H1 (cell line): ENCODE measurements at regions not wholly inside any gene's neighbourhood (a gene's known extent, or its start where the extent isn't known, plus 50 kb on each side); places are given as distances from the start of the nearest gene placed in this dataset.

Source experiments
- CTCF ChIA-PET: fragments of 300-600 bp; sonication (Branson Sonifier 250); formaldehyde crosslinking; loops from one replicate; lab custom pipeline; 2021; ENCODE audit not compliant: partially characterized antibody; lab: Charles Lee
- POLR2A ChIA-PET: fragments of 300-600 bp; sonication (Branson Sonifier 250); formaldehyde crosslinking; loops from one replicate; lab custom pipeline; 2021; ENCODE audit warnings: inconsistent platforms; ENCODE audit not compliant: partially characterized antibody; lab: Charles Lee
- DNase-seq, 2 experiments: peaks; one replicate each; pipeline versions ENCODE4 v3.0.0 to v3.0.0-alpha.2; 2010 to 2022; ENCODE audit warnings: low spot score in 2 of 2, low read depth in 1 of 2, mixed read lengths in 1 of 2
- FAIRE-seq: peaks from 2 replicates; lab custom pipeline; 2011; peaks lifted over from hg19 to GRCh38; lab: Jason Lieb, UNC
- H2AFZ ChIP-seq: 2 replicates; pipeline ENCODE4 v1.8.1; 2012; ENCODE audit warnings: low read length, inconsistent platforms
- H2AK5ac ChIP-seq: 2 replicates; pipeline ENCODE4 v1.6.1; 2013; ENCODE audit warnings: low read depth, low read length
- H2BK120ac ChIP-seq: replicated peaks from 2 replicates; pipeline ENCODE3; 2013; ENCODE audit warnings: low read depth, low read length, inconsistent platforms
- H2BK12ac ChIP-seq: 2 replicates; pipeline ENCODE4 v1.6.1; 2013; ENCODE audit warnings: low read depth, low read length
- H2BK15ac ChIP-seq: 2 replicates; pipeline ENCODE4 v1.6.1; 2013; ENCODE audit warnings: low read length
- H2BK20ac ChIP-seq: 2 replicates; pipeline ENCODE4 v1.6.1; 2013; ENCODE audit warnings: low read length
- H2BK5ac ChIP-seq: 2 replicates; pipeline ENCODE4 v1.6.1; 2013; ENCODE audit warnings: low read depth, low read length
- H3K14ac ChIP-seq: 2 replicates; pipeline ENCODE4 v1.6.1; 2013; ENCODE audit warnings: inconsistent platforms; ENCODE audit not compliant: insufficient read length
- H3K18ac ChIP-seq: 2 replicates; pipeline ENCODE4 v1.6.1; 2013; ENCODE audit warnings: low read length; ENCODE audit errors: extremely low read depth
- H3K23ac ChIP-seq: 2 replicates; pipeline ENCODE4 v1.6.1; 2013; ENCODE audit warnings: inconsistent platforms; ENCODE audit not compliant: insufficient read length
- H3K23me2 ChIP-seq: 2 replicates; pipeline ENCODE4 v1.6.1; 2013; ENCODE audit warnings: low read depth, low read length
- H3K27ac ChIP-seq: 2 replicates; pipeline ENCODE4 v1.6.1; 2011; ENCODE audit warnings: low read depth, low read length, inconsistent platforms
- H3K27me3 ChIP-seq, 4 experiments: replicated peaks in 1 of 4; 1 replicate in 1 of 4; 2 replicates in 3 of 4; pipeline versions ENCODE4 v1.6.1 to v1.8.1; 2011 to 2013; ENCODE audit warnings: low read length in 3 of 4, mild to moderate bottlenecking in 3 of 4, inconsistent platforms in 2 of 4, mixed read lengths in 2 of 4, moderate library complexity in 1 of 4; ENCODE audit not compliant: control insufficient read depth in 3 of 4, insufficient read depth in 3 of 4; ENCODE audit errors: extremely low read depth in 1 of 4
- H3K36me3 ChIP-seq, 4 experiments: 2 replicates each; pipeline versions ENCODE4 v1.6.1 to v1.8.1; 2011 to 2013; ENCODE audit warnings: mild to moderate bottlenecking in 4 of 4, low read length in 3 of 4, moderate library complexity in 2 of 4, control low read depth in 1 of 4, inconsistent platforms in 1 of 4; ENCODE audit not compliant: insufficient read depth in 4 of 4, control insufficient read depth in 2 of 4
- H3K4ac ChIP-seq: replicated peaks from 2 replicates; pipeline ENCODE3; 2013; ENCODE audit warnings: low read length, low read depth, mixed read lengths, inconsistent platforms; ENCODE audit not compliant: insufficient read length
- H3K4me1 ChIP-seq, 4 experiments: replicated peaks in 1 of 4; 1 replicate in 1 of 4; 2 replicates in 3 of 4; pipeline versions ENCODE4 v1.6.1 to v1.8.1; 2011 to 2013; ENCODE audit warnings: low read length in 3 of 4, inconsistent platforms in 2 of 4, mixed read lengths in 1 of 4; ENCODE audit not compliant: insufficient read depth in 4 of 4, control insufficient read depth in 3 of 4
- H3K4me2 ChIP-seq, 2 experiments: 2 replicates each; pipeline versions ENCODE4 v1.6.1 to v1.8.1; 2011 to 2013; ENCODE audit warnings: low read depth in 2 of 2, low read length in 2 of 2, control low read depth in 1 of 2, inconsistent platforms in 1 of 2, mild to moderate bottlenecking in 1 of 2; ENCODE audit not compliant: insufficient read depth in 1 of 2
- H3K4me3 ChIP-seq, 4 experiments: fragments of 200-600, 300-600 bp in 1 of 4; sonication (generic), shearing (Covaris generic), sonication (Bioruptor Twin) in 1 of 4; 2 replicates each; pipeline versions ENCODE4 v1.5.1 to v1.8.1; 2011 to 2016; ENCODE audit warnings: low read length in 4 of 4, low read depth in 3 of 4, control low read depth in 2 of 4, inconsistent platforms in 2 of 4, mild to moderate bottlenecking in 2 of 4, mixed read lengths in 1 of 4, moderate library complexity in 1 of 4; ENCODE audit not compliant: insufficient read depth in 2 of 4; ENCODE audit errors: extremely low read depth in 1 of 4
- H3K56ac ChIP-seq: replicated peaks from 2 replicates; pipeline ENCODE3; 2013; ENCODE audit warnings: low read depth, mild to moderate bottlenecking, mixed read lengths, low read length, inconsistent platforms; ENCODE audit not compliant: insufficient read length
- H3K79me1 ChIP-seq: 2 replicates; pipeline ENCODE4 v1.6.1; 2013; ENCODE audit warnings: low read depth, low read length, control low read depth
- H3K79me2 ChIP-seq, 2 experiments: 2 replicates each; pipeline versions ENCODE4 v1.6.1 to v1.8.1; 2012 to 2013; ENCODE audit warnings: low read length in 2 of 2, mild to moderate bottlenecking in 2 of 2, inconsistent platforms in 1 of 2; ENCODE audit not compliant: insufficient read depth in 2 of 2, control insufficient read depth in 1 of 2
- H3K9ac ChIP-seq, 4 experiments: replicated peaks in 1 of 4; 1 replicate in 1 of 4; 2 replicates in 3 of 4; pipeline versions ENCODE4 v1.6.1 to v1.8.1; 2011 to 2013; ENCODE audit warnings: low read depth in 3 of 4, low read length in 3 of 4, control low read depth in 2 of 4, mild to moderate bottlenecking in 2 of 4, moderate library complexity in 2 of 4, inconsistent platforms in 1 of 4; ENCODE audit errors: extremely low read depth in 1 of 4
- H3K9me3 ChIP-seq, 2 experiments: 2 replicates each; pipeline versions ENCODE4 v1.6.1 to v1.8.1; 2012 to 2013; ENCODE audit warnings: mild to moderate bottlenecking in 2 of 2, moderate library complexity in 2 of 2, control low read depth in 1 of 2, inconsistent platforms in 1 of 2, low read depth in 1 of 2, low read length in 1 of 2, mixed read lengths in 1 of 2; ENCODE audit not compliant: insufficient read depth in 2 of 2
- H4K20me1 ChIP-seq, 2 experiments: replicated peaks in 1 of 2; 2 replicates each; pipeline versions ENCODE3 to v1.8.1; 2011 to 2013; ENCODE audit warnings: inconsistent platforms in 2 of 2, low read length in 2 of 2, mild to moderate bottlenecking in 1 of 2; ENCODE audit not compliant: insufficient read depth in 2 of 2, control insufficient read depth in 1 of 2
- H4K5ac ChIP-seq: 2 replicates; pipeline ENCODE4 v1.6.1; 2013; ENCODE audit warnings: low read length, low read depth, mixed read lengths, inconsistent platforms; ENCODE audit not compliant: insufficient read length
- H4K8ac ChIP-seq: 2 replicates; pipeline ENCODE4 v1.8.0; 2013; ENCODE audit warnings: mild to moderate bottlenecking, moderate library complexity, low read length, inconsistent platforms; ENCODE audit not compliant: insufficient read depth; ENCODE audit errors: extremely low read depth
- H4K91ac ChIP-seq: replicated peaks from 2 replicates; pipeline ENCODE3; 2013; ENCODE audit warnings: low read length, mixed read lengths, inconsistent platforms; ENCODE audit not compliant: insufficient read length
- CHD1 ChIP-seq: IDR thresholded peaks from 2 replicates; pipeline ENCODE4 v1.6.1; 2012; ENCODE audit warnings: low read depth, low read length, improper control_type of control experiment
- EP300 ChIP-seq, 2 experiments: IDR thresholded peaks; 1 replicate in 1 of 2; 2 replicates in 1 of 2; pipeline ENCODE4 v1.6.1; 2011 to 2012; ENCODE audit warnings: low read depth in 2 of 2, low read length in 2 of 2, mild to moderate bottlenecking in 2 of 2, borderline replicate concordance in 1 of 2, inconsistent platforms in 1 of 2, moderate library complexity in 1 of 2
- FOSL1 ChIP-seq: IDR thresholded peaks from 2 replicates; pipeline ENCODE4 v1.6.1; 2011; ENCODE audit warnings: mild to moderate bottlenecking, low read depth, low read length, moderate library complexity; ENCODE audit not compliant: insufficient read depth
- KDM1A ChIP-seq: fragments of 200-600, 300-600 bp; sonication (generic); IDR thresholded peaks from 2 replicates; pipeline ENCODE4 v1.7.1; 2016; ENCODE audit warnings: mild to moderate bottlenecking, low read length, borderline replicate concordance
- KDM5A ChIP-seq: fragments of 200-600 bp; IDR thresholded peaks from 2 replicates; pipeline ENCODE4 v1.7.1; 2012; ENCODE audit warnings: mild to moderate bottlenecking, low read length, inconsistent platforms, mixed read lengths
- RBBP5 ChIP-seq: IDR thresholded peaks from 2 replicates; pipeline ENCODE4 v1.7.1; 2012; ENCODE audit warnings: low read depth, mild to moderate bottlenecking, inconsistent platforms, low read length, moderate library complexity, borderline replicate concordance
- RNF2 ChIP-seq: fragments of 200-900, 300-1000 bp; sonication (generic); IDR thresholded peaks from 2 replicates; pipeline ENCODE4 v1.7.1; 2016; ENCODE audit warnings: borderline replicate concordance, low read depth, mild to moderate bottlenecking, antibody characterized with exemption, low read length; ENCODE audit not compliant: poor library complexity, severe bottlenecking; ENCODE audit errors: missing control alignments
- RXRA ChIP-seq: IDR thresholded peaks from 2 replicates; pipeline ENCODE4 v1.6.1; 2011; ENCODE audit warnings: low read depth, mild to moderate bottlenecking, low read length, moderate library complexity; ENCODE audit not compliant: insufficient read depth
- TAF7 ChIP-seq: optimal IDR thresholded peaks from 2 replicates; pipeline ENCODE3; 2011; ENCODE audit warnings: low read depth, mild to moderate bottlenecking, inconsistent platforms, low read length, moderate library complexity, borderline replicate concordance
- TBP ChIP-seq: IDR thresholded peaks from 2 replicates; pipeline ENCODE4 v1.6.1; 2011; ENCODE audit warnings: low read depth, low read length, improper control_type of control experiment
- WGBS, 2 experiments: shearing (Covaris generic) in 1 of 2; methylation state at CpG; one replicate each; pipeline versions ENCODE4 v1.1.6 to v1.1.7; 2013 to 2015; ENCODE audit warnings: low lambda C conversion rate in 2 of 2, mixed read lengths in 2 of 2, inconsistent platforms in 1 of 2, low coverage in 1 of 2, missing lambda C conversion rate in 1 of 2; ENCODE audit not compliant: insufficient replicate concordance in 2 of 2, insufficient coverage in 1 of 2, insufficient read length in 1 of 2; ENCODE audit errors: extremely low coverage in 1 of 2, missing lambda C conversion rate in 1 of 2; 5-methylcytosine and 5-hydroxymethylcytosine counted together
- TF ChIP-seq, protein P1 (sequence below): IDR thresholded peaks from 2 replicates; pipeline ENCODE4 v1.6.1; 2011; ENCODE audit warnings: low read length, improper control_type of control experiment

DNA sequence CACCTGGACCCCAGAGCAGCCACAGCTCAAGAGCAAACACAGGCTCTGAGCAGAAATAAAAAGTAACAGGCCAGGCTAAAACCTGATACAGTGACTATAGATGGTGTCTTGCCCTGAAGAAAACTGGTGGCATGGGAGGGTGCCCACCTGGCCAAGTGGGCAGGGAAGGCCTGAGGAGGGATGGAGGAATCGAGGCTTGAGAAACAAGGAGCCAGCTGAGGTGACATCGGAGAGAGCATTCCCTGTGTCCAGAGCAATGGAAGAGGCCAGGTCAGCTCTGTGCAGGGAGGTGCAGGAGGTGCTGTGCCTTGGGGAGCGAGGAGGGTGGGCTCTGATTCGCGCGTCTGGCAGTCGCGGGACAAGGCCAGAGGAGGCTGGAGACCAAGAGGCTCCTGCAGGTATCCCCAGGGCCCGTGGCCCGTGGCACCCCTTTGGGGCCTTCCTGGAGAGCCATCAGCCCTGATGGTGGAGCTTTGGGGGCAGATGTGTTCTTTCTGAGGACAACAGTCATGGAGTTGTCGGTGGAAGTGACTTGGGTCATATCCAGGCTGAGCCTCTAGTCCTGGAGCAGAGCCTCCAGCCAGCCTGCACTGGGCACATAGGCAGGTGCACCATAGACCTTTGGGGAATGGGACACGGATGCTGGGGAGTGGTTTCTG, 56.1 kb downstream of the PLXNA1 start:
- H3K18ac ChIP-seq: no peak overlapping the region; the same call in 1 of the 2 replicates
- no peaks in the 10 kb centered on the region for H4K20me1 ChIP-seq
- WGBS, 2 experiments: 92% methylated on average over 12 of the region's 12 CpGs; no CpG with 5 or more reads in 1 of the 2 experiments
- CTCF ChIA-PET: interaction anchor here (0.9 to 1.7 kb wide), 7 partner anchors 37 to 516 kb away, joined by 3 to 5 read pairs (median 4); partner anchors contain the start of genes CHST13 and PLXNA1
- no peak overlapping the region for H3K27ac ChIP-seq
- no peak overlapping the region for H3K14ac ChIP-seq
- H3K9me3 ChIP-seq: no peaks in the 10 kb centered on the region
- no peak overlapping the region for H3K9ac ChIP-seq
- no peak overlapping the region for H3K4me2 ChIP-seq
- no peaks in the 10 kb centered on the region for H3K79me1 ChIP-seq
- no peak overlapping the region for H4K5ac ChIP-seq
- no peak overlapping the region for H2AK5ac ChIP-seq
- POLR2A ChIA-PET: interaction anchor here (1.2 kb wide), 1 partner anchor 17 kb away, joined by 3 read pairs; no protein-coding TSS in a partner anchor
- H4K8ac ChIP-seq: no peak overlapping the region
- H3K4me1 ChIP-seq: peaks cover 6 to 15% (median 13%) of the 10 kb centered on the region in 4 experiments
- no peaks in the 10 kb centered on the region for H3K23me2 ChIP-seq
- no peak overlapping the region for H2BK20ac ChIP-seq
- H3K36me3 ChIP-seq: peaks cover 0 to under 1% (median 0%) of the 10 kb centered on the region in 4 experiments; a peak in 1 of 8 replicates
- no peak overlapping the region for H2AFZ ChIP-seq
- no peak overlapping the region for H2BK15ac ChIP-seq
- H3K27me3 ChIP-seq: no peaks in the 10 kb centered on the region; a peak in 1 of 7 replicates
- no peak overlapping the region for H3K4me3 ChIP-seq
- no peak overlapping the region for H3K4ac ChIP-seq
- H3K23ac ChIP-seq: no peak overlapping the region
- no peak overlapping the region for H2BK12ac ChIP-seq
- no peak for DNase-seq
- no peak overlapping the region for H2BK120ac ChIP-seq
- H3K56ac ChIP-seq: no peak overlapping the region
- no peak overlapping the region for H4K91ac ChIP-seq
- FAIRE-seq: no peak
- H2BK5ac ChIP-seq: no peak overlapping the region
- no peaks in the 10 kb centered on the region for H3K79me2 ChIP-seq
- TF ChIP-seq EP300 (IDR thresholded peaks at IDR 0.05; ENCODE audit: borderline replicate concordance in 1 of 2, low read depth in 2 of 2, low read length in 2 of 2): no peak
- TF ChIP-seq, protein P1, sequence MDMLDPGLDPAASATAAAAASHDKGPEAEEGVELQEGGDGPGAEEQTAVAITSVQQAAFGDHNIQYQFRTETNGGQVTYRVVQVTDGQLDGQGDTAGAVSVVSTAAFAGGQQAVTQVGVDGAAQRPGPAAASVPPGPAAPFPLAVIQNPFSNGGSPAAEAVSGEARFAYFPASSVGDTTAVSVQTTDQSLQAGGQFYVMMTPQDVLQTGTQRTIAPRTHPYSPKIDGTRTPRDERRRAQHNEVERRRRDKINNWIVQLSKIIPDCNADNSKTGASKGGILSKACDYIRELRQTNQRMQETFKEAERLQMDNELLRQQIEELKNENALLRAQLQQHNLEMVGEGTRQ: no peak
- TF ChIP-seq TAF7: no peak
- TF ChIP-seq FOSL1: no peak
- TF ChIP-seq TBP: no peak
- no peak for TF ChIP-seq KDM5A
- no peak for TF ChIP-seq KDM1A
- no peak for TF ChIP-seq RNF2
- no peak for TF ChIP-seq RXRA
- no peak for TF ChIP-seq RBBP5
- TF ChIP-seq CHD1: no peak
